DMS79 treated with DMSO at 0.1 percent for 48 hours (cell line): ENCODE measurements at regions not wholly inside any gene's neighbourhood (a gene's known extent, or its start where the extent isn't known, plus 50 kb on each side); places are given as distances from the start of the nearest gene placed in this dataset.

Experiments used
- DNase-seq: peaks from one replicate; lab custom pipeline; 2025; lab: John Stamatoyannopoulos, UW

DNA sequence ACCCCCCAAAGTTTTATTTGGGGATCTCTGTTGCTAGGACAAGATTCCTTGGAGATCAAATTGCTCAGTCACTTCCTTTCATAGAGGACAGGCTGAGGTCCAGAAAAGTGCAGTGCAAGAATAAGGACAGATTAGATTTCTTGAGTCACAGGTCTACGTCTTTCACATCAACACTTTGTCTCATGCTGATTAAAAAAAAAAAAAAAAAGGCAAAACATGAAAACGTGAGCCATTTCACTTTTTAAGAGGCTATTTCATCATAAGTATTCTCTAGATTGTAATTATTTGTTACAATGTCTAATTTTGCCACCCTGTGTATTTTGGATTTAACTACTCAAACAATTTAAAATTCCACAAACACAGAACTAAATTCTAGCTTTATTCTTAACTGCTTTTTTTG is 647.0 kb downstream of the TRAM1L1 start:
- no peak for DNase-seq

DNA sequence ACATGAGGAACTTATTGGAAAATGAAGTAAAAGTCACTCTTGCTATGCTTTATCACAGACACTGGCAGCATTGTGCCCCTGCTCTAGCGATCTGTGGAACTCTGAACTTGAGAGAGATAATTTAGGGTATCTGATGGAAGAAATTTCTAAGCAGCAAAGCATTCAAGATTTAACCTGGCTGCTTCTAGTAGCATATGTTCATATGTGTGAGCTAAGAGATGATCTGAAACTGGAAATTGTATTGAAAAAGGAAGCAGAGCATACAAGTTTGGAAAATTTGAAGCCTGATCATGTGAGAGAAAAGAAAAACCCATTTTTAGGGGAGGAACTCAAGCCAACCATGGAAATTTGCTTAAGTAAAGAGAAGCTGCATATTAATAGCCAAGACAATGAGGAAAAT is 657.7 kb downstream of the TRAM1L1 start:
- no peak for DNase-seq

DNA sequence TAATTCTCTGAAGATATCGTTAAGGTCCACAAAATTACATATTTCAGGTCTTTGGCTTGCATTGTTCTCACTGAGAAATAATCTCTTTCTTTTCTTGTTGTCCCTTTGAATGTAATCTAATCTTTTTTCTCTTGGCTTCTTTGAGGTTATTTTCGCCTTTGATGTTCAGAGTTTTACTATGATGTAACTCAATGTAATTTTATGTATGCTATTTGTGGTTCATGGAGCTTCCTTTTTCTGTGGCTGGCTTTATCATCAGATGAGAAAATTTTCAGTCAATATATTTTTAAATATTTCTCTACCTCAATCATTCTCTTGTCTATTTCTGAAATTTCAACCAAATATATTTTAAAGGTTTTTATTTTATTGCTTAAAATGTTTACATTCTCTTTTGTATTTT is 672.2 kb downstream of the TRAM1L1 start:
- DNase-seq: no peak

DNA sequence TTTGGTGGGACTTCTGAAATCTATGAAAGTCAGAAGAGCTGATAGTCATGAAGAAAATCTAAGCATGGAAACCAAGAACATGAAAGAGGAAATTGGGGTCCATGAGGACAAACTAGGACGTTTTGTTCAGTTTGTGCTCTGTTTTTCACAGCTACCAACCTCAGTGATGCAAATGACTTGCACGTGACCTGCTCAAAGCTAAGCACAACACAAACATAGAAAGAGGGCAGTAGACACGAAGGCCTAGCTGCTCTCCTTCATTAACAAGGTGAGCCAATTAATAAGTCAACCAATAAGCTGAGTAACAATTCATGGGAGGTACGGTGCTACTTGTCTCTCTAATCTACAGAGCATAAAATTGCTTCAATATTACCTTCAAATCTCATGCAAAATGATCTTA is 684.1 kb downstream of the TRAM1L1 start:
- DNase-seq: no peak

DNA sequence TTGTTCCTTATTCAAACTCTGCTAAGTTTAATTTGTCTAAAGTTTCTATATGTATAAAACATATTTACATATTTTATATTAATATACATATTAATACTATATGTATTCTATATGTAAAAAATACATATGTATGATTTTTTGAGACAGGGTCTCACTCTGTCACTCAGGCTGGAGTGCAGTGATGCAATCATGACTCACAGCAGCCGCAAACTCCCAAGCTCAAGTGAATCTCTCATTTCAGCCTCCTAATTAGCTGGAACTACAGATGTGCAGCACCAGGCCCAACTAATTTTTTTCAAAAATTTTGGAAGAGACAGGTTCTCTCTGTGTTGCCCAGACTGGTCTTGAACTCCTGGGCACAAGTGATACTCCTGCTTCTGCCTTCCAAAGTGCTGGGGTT is 684.9 kb downstream of the TRAM1L1 start:
- no peak for DNase-seq

GRCh38 chr4:116397714-116398113 is 687.7 kb downstream of the TRAM1L1 start:
- no peak for DNase-seq

GRCh38 chr4:116397291-116397690 is 688.1 kb downstream of the TRAM1L1 start:
- DNase-seq: no peak

DNA sequence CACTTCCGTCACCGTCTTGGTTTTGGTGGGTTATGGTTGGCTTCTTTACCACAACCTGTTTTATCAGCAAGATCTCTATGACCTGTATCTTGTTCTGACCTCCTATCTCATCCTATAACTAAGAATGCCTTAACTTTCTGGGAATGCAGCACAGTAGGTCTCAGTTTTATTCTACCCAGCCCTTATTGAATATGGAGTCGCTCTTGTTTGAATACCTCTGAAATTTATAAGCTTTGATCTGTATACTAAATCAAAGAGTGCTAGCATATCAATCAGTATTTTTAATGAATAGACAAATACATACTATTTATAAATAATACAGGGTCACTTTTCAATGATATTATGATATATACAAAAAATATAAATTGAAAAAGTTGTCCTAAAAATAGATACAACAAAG is 690.0 kb downstream of the TRAM1L1 start:
- no peak for DNase-seq

- DNase-seq: no peak
Observed at GRCh38 chr4:116391020-116391419, 694.4 kb downstream of the TRAM1L1 start.

DNA sequence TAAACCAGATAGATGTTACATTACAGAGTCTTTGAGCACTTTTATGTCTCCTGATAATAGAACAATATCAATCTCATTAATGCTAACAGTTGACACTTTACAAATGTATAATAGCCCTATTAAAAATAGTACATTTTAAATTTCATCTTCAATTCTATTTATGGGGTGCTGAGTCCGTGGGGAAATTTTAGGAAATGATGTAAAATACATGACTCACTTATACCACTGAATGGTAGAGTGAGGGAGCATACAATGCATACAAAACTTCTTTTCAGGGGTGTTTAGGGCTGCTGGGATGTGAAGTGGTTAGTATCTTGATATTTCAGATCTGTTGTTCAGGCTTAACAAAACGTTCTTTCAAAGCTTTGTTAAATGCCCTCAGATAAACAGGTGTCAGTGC is 696.2 kb downstream of the TRAM1L1 start:
- DNase-seq: no peak

DNA sequence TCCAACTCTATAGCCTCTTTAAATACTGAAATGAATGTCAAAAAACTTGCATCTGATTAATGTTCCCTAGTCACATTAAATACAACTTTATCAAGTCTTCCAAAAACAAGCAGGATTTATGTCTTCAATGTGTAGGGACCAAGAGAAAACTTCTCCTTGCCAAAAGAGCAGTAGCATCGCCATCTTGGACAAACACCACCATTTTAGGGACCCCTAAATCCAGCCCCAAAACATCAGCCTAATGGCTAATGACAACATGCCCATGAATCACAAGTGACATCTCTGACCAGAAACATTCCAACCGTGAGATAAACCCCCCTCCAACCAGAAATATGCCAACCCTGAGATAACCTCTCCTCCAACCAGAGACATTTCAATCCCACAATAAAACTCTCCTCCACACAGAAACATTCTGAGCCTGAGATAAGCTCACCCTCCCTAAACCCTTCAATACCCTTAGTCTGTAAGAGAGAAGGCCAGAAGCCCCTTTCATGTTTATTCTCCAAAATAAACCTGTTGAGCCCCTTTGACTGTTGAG is 697.4 kb downstream of the TRAM1L1 start:
- no peak for DNase-seq

DNA sequence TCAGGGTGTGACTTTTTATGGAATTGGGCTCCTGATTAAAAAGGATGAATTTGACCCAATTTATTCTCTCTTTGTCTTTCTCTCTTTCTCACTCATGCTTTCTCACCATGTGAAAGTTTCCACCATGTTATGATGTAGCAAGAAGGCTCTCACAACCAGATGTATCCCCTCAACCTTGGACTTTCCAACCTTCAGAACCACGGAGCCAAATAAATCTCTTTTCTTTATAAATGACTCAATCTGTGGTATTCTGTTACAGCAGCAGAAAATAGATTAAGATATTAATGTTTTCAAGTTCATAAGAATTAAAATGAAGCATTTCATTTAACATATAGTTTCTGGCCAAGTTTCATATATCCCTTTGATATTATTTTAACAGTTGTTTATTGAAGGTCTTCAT is 698.5 kb downstream of the TRAM1L1 start:
- no peak for DNase-seq

DNA sequence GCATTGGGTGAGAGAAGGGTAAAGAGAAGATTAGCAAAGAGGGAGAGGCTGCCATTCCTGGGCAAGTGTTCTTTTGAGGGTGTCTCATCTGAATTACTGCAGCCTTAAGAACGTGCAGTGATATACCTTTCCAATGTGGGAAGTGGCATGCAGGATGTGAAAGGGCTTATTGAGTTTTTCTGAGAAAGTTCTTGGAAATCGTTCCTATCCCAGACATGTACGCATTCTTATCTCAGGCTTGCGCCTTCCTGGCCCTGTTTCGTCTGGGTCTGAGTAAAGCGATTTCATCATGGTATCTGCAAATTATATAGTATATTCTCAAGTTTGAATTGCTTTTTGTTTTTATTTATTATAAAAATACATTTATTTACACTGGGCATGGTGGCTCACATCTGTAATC is 699.8 kb downstream of the TRAM1L1 start:
- DNase-seq: no peak

DNA sequence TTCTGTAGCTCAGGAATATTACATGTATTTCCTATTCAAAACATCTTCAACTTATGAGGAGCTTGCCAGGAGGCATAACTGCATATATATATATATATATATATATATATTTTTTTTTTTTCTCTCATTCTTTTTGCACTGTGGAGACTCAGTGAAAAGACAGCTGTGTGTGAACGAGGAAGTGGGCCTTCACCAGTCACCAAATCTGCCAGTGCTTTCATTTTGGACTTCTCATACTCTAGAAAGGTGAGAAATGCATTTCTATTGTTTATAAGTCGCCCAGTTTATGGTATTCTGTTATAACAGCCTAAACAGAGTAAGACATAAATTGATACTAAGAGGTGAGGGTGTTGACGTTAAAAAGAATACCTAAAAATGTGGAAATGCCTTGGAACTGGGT is 710.6 kb downstream of the TRAM1L1 start:
- DNase-seq: no peak

DNA sequence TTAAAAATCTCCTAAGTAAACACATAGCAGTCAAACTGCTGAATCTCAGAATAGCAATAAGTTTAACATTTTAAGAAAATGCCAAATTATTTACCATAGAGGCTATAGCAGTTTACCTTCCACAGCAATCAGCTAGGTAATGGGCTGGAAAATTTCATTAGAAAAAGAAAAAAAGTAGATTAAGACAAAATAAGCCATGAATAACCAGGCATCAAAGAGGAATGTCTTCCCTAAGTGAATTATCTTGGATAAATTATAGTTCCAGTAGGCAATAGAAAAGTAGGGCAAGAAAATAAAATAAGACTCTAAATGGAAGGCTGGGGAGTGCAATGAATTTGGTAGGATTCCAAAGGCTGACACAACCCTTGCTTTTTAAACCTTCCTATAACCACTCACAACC is 722.8 kb downstream of the TRAM1L1 start:
- DNase-seq: no peak

- DNase-seq: no peak
Observed at GRCh38 chr4:116361790-116362189, 723.6 kb downstream of the TRAM1L1 start.

DNA sequence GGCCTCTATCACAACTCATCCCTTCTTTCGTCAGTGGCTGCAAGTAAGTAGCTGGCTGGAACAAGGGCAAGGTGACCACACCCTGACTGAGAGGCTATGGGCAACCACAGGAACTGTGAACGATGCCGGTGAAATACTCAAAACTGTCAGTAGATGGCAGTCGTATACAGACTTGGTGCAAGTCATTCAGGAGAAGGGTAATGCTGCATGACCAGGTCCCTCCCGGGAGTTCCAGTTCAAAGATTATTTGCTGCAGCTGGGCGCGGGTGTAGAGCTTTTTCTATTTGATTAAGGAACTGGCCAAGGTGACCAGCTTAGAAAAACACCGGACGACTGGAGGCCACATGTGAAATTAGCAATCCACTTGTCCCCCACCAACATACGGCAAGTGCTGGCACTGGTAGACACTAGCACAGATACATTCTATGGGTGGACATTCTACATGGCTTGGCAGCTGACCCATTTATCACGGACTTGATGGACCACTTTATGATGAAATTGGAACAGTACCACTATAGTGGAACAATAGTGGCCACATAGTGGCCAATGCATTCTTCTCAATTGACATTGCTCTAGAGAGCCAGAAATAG is 726.6 kb downstream of the TRAM1L1 start:
- DNase-seq: no peak

- DNase-seq: no peak
Observed at GRCh38 chr4:116357758-116358157, 727.6 kb downstream of the TRAM1L1 start.

GRCh38 chr4:116346750-116347149 is 738.6 kb downstream of the TRAM1L1 start:
- DNase-seq: no peak

GRCh38 chr4:116343809-116344208 is 741.6 kb downstream of the TRAM1L1 start:
- DNase-seq: no peak

DNA sequence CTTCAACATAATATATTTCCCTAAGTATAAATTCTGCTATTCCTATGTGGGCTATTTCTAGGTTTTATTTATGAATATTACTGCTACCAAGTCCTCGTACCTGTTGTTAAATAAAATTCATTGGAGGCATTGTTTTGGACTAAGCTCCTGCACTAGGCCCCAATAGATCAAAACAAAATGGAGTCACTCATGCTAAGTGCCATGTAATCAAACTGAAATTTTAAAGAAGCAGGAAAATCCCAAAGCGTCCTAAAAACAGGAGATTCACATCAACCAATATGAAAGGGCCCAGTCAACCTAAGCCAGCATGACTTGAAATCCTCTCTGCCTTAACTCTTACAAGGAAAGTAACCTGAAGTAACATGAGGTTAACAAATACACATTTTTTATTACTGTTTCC is 743.2 kb downstream of the TRAM1L1 start:
- no peak for DNase-seq

- no peak for DNase-seq
Observed at GRCh38 chr4:116332508-116332907, 752.9 kb downstream of the TRAM1L1 start.

DNA sequence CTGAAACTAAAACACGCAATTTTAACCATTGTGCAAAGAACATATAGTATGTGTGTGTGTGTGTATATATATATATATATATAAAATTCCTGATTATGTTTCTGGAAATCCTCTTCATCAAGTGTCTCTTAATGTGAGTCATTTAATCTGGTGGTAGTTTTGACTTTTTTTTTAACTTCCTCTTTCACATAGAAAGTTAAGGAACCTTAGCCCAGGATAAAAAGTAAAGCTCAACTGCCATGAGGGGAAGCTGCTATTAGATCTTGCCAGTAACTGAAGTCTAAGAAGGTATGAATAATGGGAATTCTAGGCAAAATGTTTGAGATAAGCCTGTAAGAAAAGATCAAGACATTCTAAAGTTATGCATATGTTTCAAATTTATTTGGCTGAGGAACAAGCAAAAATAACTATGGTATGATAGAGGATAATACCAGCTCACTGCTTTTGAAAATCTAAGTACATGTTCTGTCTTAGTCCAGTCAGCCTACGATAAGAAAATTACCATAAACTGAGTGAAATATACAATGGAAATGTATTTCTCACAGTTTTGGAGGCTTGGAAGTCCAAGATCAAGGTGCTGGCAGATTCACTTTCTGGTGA is 757.0 kb downstream of the TRAM1L1 start:
- DNase-seq: no peak

GRCh38 chr4:116323606-116324005 is 761.8 kb downstream of the TRAM1L1 start:
- DNase-seq: no peak
